Kidney (tissue), 13 donors: ENCODE measurements at regions not wholly inside any gene's neighbourhood (a gene's known extent, or its start where the extent isn't known, plus 50 kb on each side); places are given as distances from the start of the nearest gene placed in this dataset.

Experiments used
- DNase-seq, 5 donors: peaks; one replicate each; pipeline ENCODE4 v3.0.0-alpha.2; 2013 to 2020
- FAIRE-seq: peaks from 2 replicates; lab custom pipeline; 2012; peaks lifted over from hg19 to GRCh38; lab: Jason Lieb, UNC
- H3K27ac ChIP-seq, 2 donors: one replicate each; pipeline ENCODE4 v1.7.0; 2013; ENCODE audit warnings: low read depth in 2 of 2, low read length in 2 of 2, inconsistent platforms in 1 of 2
- H3K27me3 ChIP-seq: one replicate; pipeline ENCODE4 v1.7.1; 2013; ENCODE audit warnings: low read length, inconsistent platforms; ENCODE audit not compliant: control insufficient read depth, insufficient read depth
- H3K36me3 ChIP-seq, 3 donors: one replicate each; pipeline versions ENCODE4 v1.7.0 to v1.7.1; 2013; ENCODE audit warnings: low read length in 3 of 3, control low read depth in 1 of 3, inconsistent platforms in 1 of 3; ENCODE audit not compliant: insufficient read depth in 3 of 3, control insufficient read depth in 2 of 3
- H3K4me1 ChIP-seq, 3 donors: one replicate each; pipeline versions ENCODE4 v1.7.0 to v1.7.1; 2013; ENCODE audit warnings: low read length in 3 of 3, inconsistent platforms in 1 of 3, low read depth in 1 of 3; ENCODE audit not compliant: control insufficient read depth in 2 of 3, insufficient read depth in 2 of 3
- H3K4me3 ChIP-seq, 3 donors: one replicate each; pipeline versions ENCODE4 v1.7.0 to v1.8.1; 2013; ENCODE audit warnings: low read length in 3 of 3, control low read depth in 1 of 3, inconsistent platforms in 1 of 3
- H3K9ac ChIP-seq, 3 donors: one replicate each; pipeline versions ENCODE4 v1.7.0 to v1.7.1; 2013; ENCODE audit warnings: low read length in 3 of 3, control low read depth in 1 of 3, inconsistent platforms in 1 of 3
- H3K9me3 ChIP-seq, 3 donors: one replicate each; pipeline versions ENCODE4 v1.7.0 to v1.7.1; 2013; ENCODE audit warnings: low read length in 3 of 3, control low read depth in 1 of 3, inconsistent platforms in 1 of 3; ENCODE audit not compliant: control insufficient read depth in 2 of 3, insufficient read depth in 1 of 3
- intact Hi-C: fragments of 100-400 bp; cut with DNase I; formaldehyde crosslinking; loops from one replicate; pipeline ENCODE4 v1.11.1; 2022
- TF ChIP-seq, protein P1 (sequence below): IDR thresholded peaks from 3 replicates; pipeline ENCODE4 v1.5.1; 2012; ENCODE audit warnings: mild to moderate bottlenecking, moderate library complexity, borderline replicate concordance; ENCODE audit not compliant: insufficient read depth; ENCODE audit errors: extremely low read depth
- donor health status: control.
- donor health status: control.
- donor health status: control.
- donor health status: control.
- donor health status: control.
- donor health status: DM: yes; HTN: yes; CAD: no.
- donor health status: Normal renal cell carcinoma (clear cell type).

GRCh38 chr7:42790196-42790595 lies 121.7 kb downstream of the C7orf25 start:
- Histone ChIP-seq H3K9ac (no peak overlapping the region), H3K9me3 (no peaks in the 10 kb centered on the region), H3K4me3 (no peak overlapping the region), H3K36me3 (no peaks in the 10 kb centered on the region), H3K27ac (no peak overlapping the region), H3K27me3 (no peaks in the 10 kb centered on the region), H3K4me1 (no peaks in the 10 kb centered on the region)
- TF ChIP-seq, protein P1, sequence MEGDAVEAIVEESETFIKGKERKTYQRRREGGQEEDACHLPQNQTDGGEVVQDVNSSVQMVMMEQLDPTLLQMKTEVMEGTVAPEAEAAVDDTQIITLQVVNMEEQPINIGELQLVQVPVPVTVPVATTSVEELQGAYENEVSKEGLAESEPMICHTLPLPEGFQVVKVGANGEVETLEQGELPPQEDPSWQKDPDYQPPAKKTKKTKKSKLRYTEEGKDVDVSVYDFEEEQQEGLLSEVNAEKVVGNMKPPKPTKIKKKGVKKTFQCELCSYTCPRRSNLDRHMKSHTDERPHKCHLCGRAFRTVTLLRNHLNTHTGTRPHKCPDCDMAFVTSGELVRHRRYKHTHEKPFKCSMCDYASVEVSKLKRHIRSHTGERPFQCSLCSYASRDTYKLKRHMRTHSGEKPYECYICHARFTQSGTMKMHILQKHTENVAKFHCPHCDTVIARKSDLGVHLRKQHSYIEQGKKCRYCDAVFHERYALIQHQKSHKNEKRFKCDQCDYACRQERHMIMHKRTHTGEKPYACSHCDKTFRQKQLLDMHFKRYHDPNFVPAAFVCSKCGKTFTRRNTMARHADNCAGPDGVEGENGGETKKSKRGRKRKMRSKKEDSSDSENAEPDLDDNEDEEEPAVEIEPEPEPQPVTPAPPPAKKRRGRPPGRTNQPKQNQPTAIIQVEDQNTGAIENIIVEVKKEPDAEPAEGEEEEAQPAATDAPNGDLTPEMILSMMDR, result no peak
- intact Hi-C loops, result no loop called here
- no peak for FAIRE-seq
- no peak for DNase-seq

GRCh38 chr7:42774436-42774835 lies 137.4 kb downstream of the C7orf25 start:
- H3K36me3 ChIP-seq, result no peaks in the 10 kb centered on the region
- no peak overlapping the region for H3K4me3 ChIP-seq
- no peaks in the 10 kb centered on the region for H3K27me3 ChIP-seq
- TF ChIP-seq, protein P1, result no peak
- H3K9ac ChIP-seq, result no peak overlapping the region
- FAIRE-seq (no peak), DNase-seq (no peak)
- intact Hi-C loops, result no loop called here
- H3K27ac ChIP-seq, result no peak overlapping the region
- no peaks in the 10 kb centered on the region for H3K4me1 ChIP-seq
- peaks cover 0 to 4% (median 0%) of the 10 kb centered on the region in 3 donors for H3K9me3 ChIP-seq

GRCh38 chr7:42770114-42770513 lies 141.8 kb downstream of the C7orf25 start:
- no peak for FAIRE-seq

More at GRCh38 chr7:42770114-42770513, 141.8 kb downstream of the C7orf25 start:
- no peaks in the 10 kb centered on the region for H3K9me3 ChIP-seq
- no peaks in the 10 kb centered on the region for H3K27me3 ChIP-seq
- H3K27ac ChIP-seq, result no peak overlapping the region
- H3K4me3 ChIP-seq, result no peak overlapping the region
- no peaks in the 10 kb centered on the region for H3K4me1 ChIP-seq
- no peaks in the 10 kb centered on the region for H3K36me3 ChIP-seq
- H3K9ac ChIP-seq, result no peak overlapping the region
- DNase-seq, result no peak
- TF ChIP-seq, protein P1, result no peak
- intact Hi-C loops, result no loop called here
